ENCODE measurements at regions not wholly inside any gene's neighbourhood (a gene's known extent, or its start where the extent isn't known, plus 50 kb on each side); places are given as distances from the start of the nearest gene placed in this dataset.

GRCh38 chr15:70390723-70391122 is 293.0 kb upstream of the TLE3 start (continued):
- TF ChIP-seq USF2 (IDR thresholded peaks at IDR 0.05; ENCODE audit: low read length) (no peak), JUN (IDR thresholded peaks at IDR 0.05; ENCODE audit: low read depth, low read length) (no peak), SIN3A (conservative IDR thresholded peaks at IDR 0.05 in 1 of 2, IDR thresholded peaks at IDR 0.05 in 1 of 2; ENCODE audit: low read depth in 1 of 2, low read length in 2 of 2) (no peak)

All from H1 (cell line).